Dedifferentiated amniotic fluid mesenchymal stem cell (primary cell): ENCODE measurements at regions not wholly inside any gene's neighbourhood (a gene's known extent, or its start where the extent isn't known, plus 50 kb on each side); places are given as distances from the start of the nearest gene placed in this dataset.
"Not testable (repeated sequence)": the region's sequence is repeated elsewhere in the genome, so short reads cannot be mapped to it uniquely, and the experiment has no call there.

Experiments used
- DNase-seq: peaks from one replicate; pipeline ENCODE4 v3.0.0-alpha.2; 2016; ENCODE audit errors: extremely low spot score

- DNase-seq = no peak
Measured at GRCh38 chr3:177705976-177706823, 508.9 kb upstream of the TBL1XR1 start.

- not testable (repeated sequence) for DNase-seq
Measured at GRCh38 chr3:177709470-177709869, 512.2 kb upstream of the TBL1XR1 start.

- no peak for DNase-seq
Measured at GRCh38 chr3:177710506-177710905, 513.2 kb upstream of the TBL1XR1 start.

GRCh38 chr3:177711637-177712036, 514.4 kb upstream of the TBL1XR1 start:
- DNase-seq = no peak

GRCh38 chr3:177713928-177714900, 516.9 kb upstream of the TBL1XR1 start:
- DNase-seq = peak; percentile 58

GRCh38 chr3:177714945-177715344, 517.7 kb upstream of the TBL1XR1 start:
- no peak for DNase-seq

- no peak for DNase-seq
Measured at GRCh38 chr3:177715980-177716379, 518.7 kb upstream of the TBL1XR1 start.

- not testable (repeated sequence) for DNase-seq
Measured at GRCh38 chr3:177720927-177721326, 523.6 kb upstream of the TBL1XR1 start.

- no peak for DNase-seq
Measured at GRCh38 chr3:177721864-177722785, 524.8 kb upstream of the TBL1XR1 start.

GRCh38 chr3:177724020-177724638, 526.8 kb upstream of the TBL1XR1 start:
- no peak for DNase-seq

- DNase-seq = no peak
Measured at GRCh38 chr3:177725165-177725564, 527.9 kb upstream of the TBL1XR1 start.

- no peak for DNase-seq
Measured at GRCh38 chr3:177726807-177727206, 529.5 kb upstream of the TBL1XR1 start.

GRCh38 chr3:177729956-177730681, 532.8 kb upstream of the TBL1XR1 start:
- DNase-seq = no peak

- DNase-seq = no peak
Measured at GRCh38 chr3:177730814-177731213, 533.5 kb upstream of the TBL1XR1 start.

- peak; percentile 66 for DNase-seq
Measured at GRCh38 chr3:177731644-177732268, 534.5 kb upstream of the TBL1XR1 start.

GRCh38 chr3:177733233-177733632, 536.0 kb upstream of the TBL1XR1 start:
- DNase-seq = no peak

- no peak for DNase-seq
Measured at GRCh38 chr3:177733936-177734335, 536.7 kb upstream of the TBL1XR1 start.

- no peak for DNase-seq
Measured at GRCh38 chr3:177735431-177735830, 538.1 kb upstream of the TBL1XR1 start.

- no peak for DNase-seq
Measured at GRCh38 chr3:177739461-177739860, 542.2 kb upstream of the TBL1XR1 start.

GRCh38 chr3:177740254-177740653, 543.0 kb upstream of the TBL1XR1 start:
- no peak for DNase-seq
